Pancreas (tissue), 10 donors: ENCODE measurements at regions not wholly inside any gene's neighbourhood (a gene's known extent, or its start where the extent isn't known, plus 50 kb on each side); places are given as distances from the start of the nearest gene placed in this dataset.

Experiments
- ATAC-seq, 4 donors: fragments of 200-7000 bp; cut with Tn5 transposase; one replicate each; pipeline versions ENCODE4 v1.8.0 to v1.9.1; 2020; ENCODE audit warnings: mild to moderate bottlenecking in 4 of 4, moderate library complexity in 4 of 4
- DNase-seq, 6 donors: peaks; one replicate each; pipeline ENCODE4 v3.0.0-alpha.2; 2020
- FAIRE-seq: peaks from 2 replicates; lab custom pipeline; 2012; peaks lifted over from hg19 to GRCh38; lab: Jason Lieb, UNC
- H3K27ac ChIP-seq, 4 donors: fragments of 200-600 bp; sonication (generic); 1 replicate in 3 of 4; 2 replicates in 1 of 4; pipeline versions ENCODE4 v1.5.0 to v1.8.0; 2020
- H3K27me3 ChIP-seq, 4 donors: fragments of 200-600 bp; one replicate each; pipeline ENCODE4 v1.8.0; 2021
- H3K36me3 ChIP-seq, 3 donors: fragments of 200-600 bp; sonication (generic) in 1 of 3; one replicate each; pipeline versions ENCODE4 v1.5.0 to v1.8.0; 2020 to 2021
- H3K4me1 ChIP-seq, 3 donors: fragments of 200-600 bp; one replicate each; pipeline ENCODE4 v1.8.0; 2021
- H3K4me3 ChIP-seq, 4 donors: fragments of 200-600 bp; sonication (generic) in 2 of 4; one replicate each; pipeline versions ENCODE4 v1.5.0 to v1.8.0; 2020 to 2021
- H3K9me3 ChIP-seq, 4 donors: fragments of 200-600 bp; one replicate each; pipeline ENCODE4 v1.8.0; 2021
- WGBS, 2 donors: extraction: QIAGEN DNeasy Blood & Tissue Kit; methylation state at CpG; one replicate each; pipeline ENCODE4 v1.1.7; 2013; 5-methylcytosine and 5-hydroxymethylcytosine counted together
- intact Hi-C, 3 donors: fragments of 100-400 bp; cut with DNase I; formaldehyde crosslinking; loops; one replicate each; pipeline versions ENCODE4 v1.11.1 to v1.14.2; 2022
- TF ChIP-seq, protein P1 (sequence below), 4 donors: fragments of 200-600 bp; sonication (generic) in 3 of 4; IDR thresholded peaks; one replicate each; pipeline versions ENCODE4 v1.5.0 to v1.8.0; 2021; ENCODE audit warnings: antibody characterized with exemption in 4 of 4
- donor health status: healthy with polysubstance abuse.
- donor health status: DM: no; HTN: no; CAD: no; lungs with moderate emphysema.
- donor health status: DM: no; HTN: no; CAD: no.
- donor health status: control.
- donor health status: control.
- donor health status: Bipolar disorder and iron deficiency.
- donor health status: DM: yes; HTN: yes; CAD: no.
- donor health status: DM: no; HTN: no; CAD: no.
- donor health status: DM: no; HTN: no; CAD: no.
- donor health status: DM: yes; HTN: yes; CAD: no.

- Histone ChIP-seq H3K9me3 (no peaks in the 10 kb centered on the region), H3K4me1 (no peaks in the 10 kb centered on the region), H3K4me3 (no peak overlapping the region), H3K27ac (no peak overlapping the region), H3K27me3 (no peaks in the 10 kb centered on the region), H3K36me3 (no peaks in the 10 kb centered on the region)
- DNase-seq = no peak
- ATAC-seq = no peak
- TF ChIP-seq, protein P1, sequence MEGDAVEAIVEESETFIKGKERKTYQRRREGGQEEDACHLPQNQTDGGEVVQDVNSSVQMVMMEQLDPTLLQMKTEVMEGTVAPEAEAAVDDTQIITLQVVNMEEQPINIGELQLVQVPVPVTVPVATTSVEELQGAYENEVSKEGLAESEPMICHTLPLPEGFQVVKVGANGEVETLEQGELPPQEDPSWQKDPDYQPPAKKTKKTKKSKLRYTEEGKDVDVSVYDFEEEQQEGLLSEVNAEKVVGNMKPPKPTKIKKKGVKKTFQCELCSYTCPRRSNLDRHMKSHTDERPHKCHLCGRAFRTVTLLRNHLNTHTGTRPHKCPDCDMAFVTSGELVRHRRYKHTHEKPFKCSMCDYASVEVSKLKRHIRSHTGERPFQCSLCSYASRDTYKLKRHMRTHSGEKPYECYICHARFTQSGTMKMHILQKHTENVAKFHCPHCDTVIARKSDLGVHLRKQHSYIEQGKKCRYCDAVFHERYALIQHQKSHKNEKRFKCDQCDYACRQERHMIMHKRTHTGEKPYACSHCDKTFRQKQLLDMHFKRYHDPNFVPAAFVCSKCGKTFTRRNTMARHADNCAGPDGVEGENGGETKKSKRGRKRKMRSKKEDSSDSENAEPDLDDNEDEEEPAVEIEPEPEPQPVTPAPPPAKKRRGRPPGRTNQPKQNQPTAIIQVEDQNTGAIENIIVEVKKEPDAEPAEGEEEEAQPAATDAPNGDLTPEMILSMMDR (IDR thresholded peaks at IDR 0.05) = no peak
- intact Hi-C loops = no loop called here
- FAIRE-seq = no peak
Observed at GRCh38 chr1:95865769-95866168, 631.8 kb downstream of the RWDD3 start.

- FAIRE-seq (no peak), ATAC-seq (no peak), DNase-seq (no peak)
- Histone ChIP-seq H3K4me3 (no peak overlapping the region), H3K27me3 (no peaks in the 10 kb centered on the region), H3K27ac (no peak overlapping the region), H3K4me1 (no peaks in the 10 kb centered on the region), H3K9me3 (no peaks in the 10 kb centered on the region), H3K36me3 (no peaks in the 10 kb centered on the region)
- WGBS, 2 donors = 54 to 58% methylated on average over 5 of the region's 5 CpGs
- TF ChIP-seq, protein P1 (IDR thresholded peaks at IDR 0.05) = no peak
- intact Hi-C loops = no loop called here
Observed at GRCh38 chr1:95876276-95876675, 642.3 kb downstream of the RWDD3 start.

DNA sequence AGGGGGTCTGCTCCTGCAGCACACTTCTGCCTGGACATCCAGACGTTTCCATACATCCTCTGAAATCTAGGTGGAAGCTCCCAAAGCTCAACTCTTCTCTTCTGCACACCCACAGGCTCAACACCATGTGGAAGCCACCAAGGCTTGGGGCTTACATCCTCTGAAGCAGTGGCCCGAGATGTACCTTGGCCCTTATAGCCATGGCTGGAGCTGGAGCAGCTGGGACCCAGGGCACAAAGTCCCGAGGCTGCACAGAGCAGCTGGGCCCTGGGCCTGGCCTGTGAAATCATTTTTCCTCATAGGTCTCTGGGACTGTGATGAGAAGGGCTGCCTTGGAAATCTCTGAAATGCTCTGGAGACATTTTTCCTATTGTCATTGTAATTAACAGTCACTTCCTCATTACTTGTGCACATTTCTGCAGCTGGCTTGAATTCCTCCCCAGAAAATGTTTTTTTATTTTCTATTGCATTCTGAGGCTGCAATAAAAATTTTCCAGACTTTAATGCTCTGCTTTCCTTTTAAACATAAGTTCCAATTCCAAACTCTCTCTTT lies 645.6 kb downstream of the RWDD3 start:
- intact Hi-C loops = no loop called here
- FAIRE-seq (no peak), DNase-seq (no peak), ATAC-seq (no peak)
- no peak overlapping the region for H3K4me3 ChIP-seq
- 40 to 57% methylated on average over 3 of the region's 3 CpGs for WGBS, 2 donors
- H3K27me3 ChIP-seq = no peaks in the 10 kb centered on the region
- no peaks in the 10 kb centered on the region for H3K9me3 ChIP-seq
- no peaks in the 10 kb centered on the region for H3K4me1 ChIP-seq
- H3K27ac ChIP-seq = no peak overlapping the region
- TF ChIP-seq, protein P1 (IDR thresholded peaks at IDR 0.05) = no peak
- H3K36me3 ChIP-seq = no peaks in the 10 kb centered on the region

DNA sequence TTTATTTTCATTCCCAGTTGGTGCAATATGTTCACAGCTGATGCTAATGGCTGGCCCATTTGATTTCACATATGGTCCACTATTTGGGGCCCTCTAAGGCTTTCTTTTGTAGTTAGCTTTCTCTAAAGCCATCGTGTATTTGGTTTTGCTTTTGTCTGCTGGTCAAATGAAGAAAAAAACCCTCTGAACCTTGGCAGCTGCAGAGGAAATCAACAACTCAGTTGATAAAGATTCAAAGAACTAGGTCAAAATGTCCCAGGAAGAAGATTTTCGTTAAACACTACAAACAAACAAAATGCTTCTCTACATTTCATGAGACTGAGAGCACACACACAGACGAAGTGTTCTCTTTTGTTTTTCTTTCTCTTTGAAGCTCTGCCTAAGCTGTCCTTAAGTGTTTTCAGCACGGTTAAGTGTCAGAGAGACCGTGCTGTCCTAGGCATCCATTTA lies 655.0 kb downstream of the RWDD3 start:
- Histone ChIP-seq H3K4me1 (no peaks in the 10 kb centered on the region), H3K27ac (no peak overlapping the region), H3K27me3 (no peaks in the 10 kb centered on the region), H3K9me3 (no peaks in the 10 kb centered on the region), H3K36me3 (no peaks in the 10 kb centered on the region), H3K4me3 (no peak overlapping the region)
- 10 to 13% methylated on average over 5 of the region's 5 CpGs for WGBS, 2 donors
- FAIRE-seq (no peak), DNase-seq (no peak), ATAC-seq (no peak)
- intact Hi-C loops = no loop called here
- TF ChIP-seq, protein P1 (IDR thresholded peaks at IDR 0.05) = no peak

DNA sequence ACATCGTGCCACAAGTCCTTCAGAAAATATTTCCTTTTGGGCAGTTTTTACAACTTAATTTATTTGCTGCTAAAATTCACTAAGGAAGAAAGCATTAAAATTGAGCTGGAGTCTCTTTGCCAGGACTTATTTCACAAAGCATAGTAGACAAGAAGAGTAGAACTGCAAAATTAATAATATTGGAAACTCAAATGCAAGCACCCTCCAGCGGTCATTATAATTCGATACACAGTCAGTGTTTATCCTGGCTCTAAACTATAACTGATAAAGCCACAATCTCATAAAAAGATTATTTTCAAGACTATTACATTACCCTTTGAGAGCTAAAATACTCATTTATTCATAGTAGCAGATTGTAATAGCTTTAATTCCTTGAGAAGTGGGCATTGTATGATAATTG lies 655.4 kb downstream of the RWDD3 start:
- Histone ChIP-seq H3K4me1 (no peaks in the 10 kb centered on the region), H3K4me3 (no peak overlapping the region), H3K36me3 (no peaks in the 10 kb centered on the region), H3K9me3 (no peaks in the 10 kb centered on the region), H3K27me3 (no peaks in the 10 kb centered on the region), H3K27ac (no peak overlapping the region)
- DNase-seq (no peak), ATAC-seq (no peak), FAIRE-seq (no peak)
- WGBS, 2 donors = 28 to 32% methylated on average over 3 of the region's 3 CpGs
- intact Hi-C loops = no loop called here
- TF ChIP-seq, protein P1 (IDR thresholded peaks at IDR 0.05) = no peak
